AG09309 (cell line): ENCODE measurements at regions not wholly inside any gene's neighbourhood (a gene's known extent, or its start where the extent isn't known, plus 50 kb on each side); places are given as distances from the start of the nearest gene placed in this dataset.

Experiments used
- DNase-seq: peaks from one replicate; pipeline ENCODE4 v3.0.0-alpha.2; 2010; ENCODE audit warnings: low read depth
- H3K4me3 ChIP-seq: 2 replicates; pipeline ENCODE4 v1.5.1; 2011; ENCODE audit warnings: mild to moderate bottlenecking, low read depth, low read length, moderate library complexity; ENCODE audit not compliant: control insufficient read depth
- TF ChIP-seq, protein P1 (sequence below): IDR thresholded peaks from 2 replicates; pipeline ENCODE4 v1.5.1; 2011; ENCODE audit warnings: mild to moderate bottlenecking, low read depth, low read length, inconsistent platforms; ENCODE audit not compliant: insufficient read depth, control insufficient read depth; ENCODE audit errors: missing control alignments

- TF ChIP-seq, protein P1, sequence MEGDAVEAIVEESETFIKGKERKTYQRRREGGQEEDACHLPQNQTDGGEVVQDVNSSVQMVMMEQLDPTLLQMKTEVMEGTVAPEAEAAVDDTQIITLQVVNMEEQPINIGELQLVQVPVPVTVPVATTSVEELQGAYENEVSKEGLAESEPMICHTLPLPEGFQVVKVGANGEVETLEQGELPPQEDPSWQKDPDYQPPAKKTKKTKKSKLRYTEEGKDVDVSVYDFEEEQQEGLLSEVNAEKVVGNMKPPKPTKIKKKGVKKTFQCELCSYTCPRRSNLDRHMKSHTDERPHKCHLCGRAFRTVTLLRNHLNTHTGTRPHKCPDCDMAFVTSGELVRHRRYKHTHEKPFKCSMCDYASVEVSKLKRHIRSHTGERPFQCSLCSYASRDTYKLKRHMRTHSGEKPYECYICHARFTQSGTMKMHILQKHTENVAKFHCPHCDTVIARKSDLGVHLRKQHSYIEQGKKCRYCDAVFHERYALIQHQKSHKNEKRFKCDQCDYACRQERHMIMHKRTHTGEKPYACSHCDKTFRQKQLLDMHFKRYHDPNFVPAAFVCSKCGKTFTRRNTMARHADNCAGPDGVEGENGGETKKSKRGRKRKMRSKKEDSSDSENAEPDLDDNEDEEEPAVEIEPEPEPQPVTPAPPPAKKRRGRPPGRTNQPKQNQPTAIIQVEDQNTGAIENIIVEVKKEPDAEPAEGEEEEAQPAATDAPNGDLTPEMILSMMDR = no peak
- no peak for DNase-seq
- H3K4me3 ChIP-seq = no peak overlapping the region
These were observed 362.5 kb upstream of the ERCC4 start for GRCh38 chr16:13557418-13557817.

DNA sequence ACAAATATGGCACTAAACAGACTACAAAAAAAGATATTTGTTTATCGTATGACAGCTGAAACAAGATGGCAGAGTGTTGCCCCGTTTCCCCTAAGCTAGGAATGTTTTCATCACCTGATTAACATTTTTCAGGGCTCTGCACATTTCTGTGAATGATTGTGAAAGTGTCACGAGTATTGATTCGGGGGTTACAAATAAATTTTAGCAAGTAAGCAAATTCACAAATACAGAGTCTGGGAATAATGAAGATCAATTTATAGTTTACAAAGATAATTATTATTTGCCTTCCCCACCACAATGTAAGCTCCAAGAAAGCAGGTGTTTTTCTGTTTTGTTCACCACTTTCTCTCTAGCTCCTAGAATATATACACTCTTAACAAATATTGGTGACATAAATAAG lies 361.2 kb upstream of the ERCC4 start:
- TF ChIP-seq, protein P1 = no peak
- DNase-seq = no peak
- no peak overlapping the region for H3K4me3 ChIP-seq

DNA sequence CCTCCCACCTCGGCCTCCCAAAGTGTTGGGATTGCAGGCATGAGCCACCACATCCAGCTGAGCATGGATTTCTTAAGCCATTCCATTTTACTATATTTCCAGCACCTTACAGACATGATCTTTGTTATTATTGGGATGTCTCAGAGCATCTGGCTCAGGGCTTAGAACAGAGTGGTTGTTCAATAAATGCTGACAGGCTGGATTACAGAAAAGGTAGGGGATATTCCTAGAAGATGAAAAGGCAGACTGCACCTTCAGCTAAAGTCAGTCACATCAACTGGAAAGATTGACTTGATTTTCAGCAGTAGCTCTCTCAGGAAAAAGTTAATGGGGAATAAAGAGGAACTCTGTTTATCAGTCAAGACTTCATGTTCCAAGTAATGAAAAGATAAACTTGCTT lies 360.3 kb upstream of the ERCC4 start:
- no peak for DNase-seq
- H3K4me3 ChIP-seq = no peak overlapping the region
- TF ChIP-seq, protein P1 = no peak

GRCh38 chr16:13560151-13560550 lies 359.8 kb upstream of the ERCC4 start:
- H3K4me3 ChIP-seq = no peak overlapping the region
- no peak for DNase-seq
- TF ChIP-seq, protein P1 = no peak

DNA sequence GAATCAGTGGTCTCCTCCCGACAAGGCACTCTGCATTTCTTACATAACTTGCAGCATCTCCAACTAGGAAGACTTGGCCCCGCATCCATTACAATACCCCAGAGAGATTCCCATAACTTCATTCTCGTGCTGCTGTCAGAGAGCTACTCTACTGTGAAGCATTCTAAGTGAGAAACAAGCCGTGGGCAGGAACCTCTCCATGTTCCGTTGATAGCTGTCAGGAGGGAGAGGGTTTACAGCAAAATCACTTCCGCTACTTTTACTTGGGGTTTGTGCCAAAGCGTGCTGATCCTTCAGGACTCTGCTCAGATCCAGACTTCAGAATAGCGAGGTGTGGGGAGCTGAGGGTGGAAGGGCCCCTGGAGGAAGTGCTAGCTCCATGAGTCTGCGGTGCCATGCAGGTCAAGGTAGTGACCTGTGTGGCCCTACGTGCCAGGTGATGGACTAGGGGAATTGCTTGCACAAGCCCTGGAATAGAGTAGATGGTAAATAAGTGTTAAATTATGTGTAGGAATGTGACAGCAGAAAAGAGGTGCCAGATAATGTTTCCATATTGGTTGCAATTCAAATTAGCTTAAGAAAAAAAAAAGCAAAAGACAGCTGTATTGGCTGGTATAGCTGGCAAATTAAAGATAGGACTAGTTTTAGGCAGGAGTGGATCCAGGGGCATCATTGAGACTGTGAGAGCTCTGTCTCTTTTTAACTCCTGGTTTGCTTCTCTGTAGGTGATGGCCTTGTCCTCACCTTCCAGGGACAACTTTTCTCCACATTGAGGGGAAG lies 358.5 kb upstream of the ERCC4 start:
- TF ChIP-seq, protein P1 = no peak
- H3K4me3 ChIP-seq = no peak overlapping the region
- no peak for DNase-seq

DNA sequence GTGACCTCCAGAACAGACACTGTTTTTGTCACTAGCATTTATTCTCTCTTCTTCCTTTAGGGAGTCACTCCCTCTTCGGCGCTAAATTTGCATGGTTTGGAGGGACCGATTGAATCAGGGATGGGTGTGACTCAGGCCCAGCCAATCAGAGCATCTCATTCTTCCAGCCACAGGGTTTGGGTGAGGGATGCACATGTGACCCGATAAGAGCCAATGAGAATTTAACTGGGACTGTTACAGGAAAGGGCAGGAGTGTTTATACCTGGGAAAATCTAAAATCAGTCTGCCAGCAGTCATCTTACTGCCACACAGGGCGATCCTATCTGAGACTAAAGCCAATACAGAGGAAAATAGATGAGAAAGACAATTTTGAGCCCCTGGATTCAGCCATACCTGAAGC lies 351.2 kb upstream of the ERCC4 start:
- DNase-seq = no peak
- H3K4me3 ChIP-seq = no peak overlapping the region
- TF ChIP-seq, protein P1 = no peak
